RWPE1 (cell line): ENCODE measurements at regions not wholly inside any gene's neighbourhood (a gene's known extent, or its start where the extent isn't known, plus 50 kb on each side); places are given as distances from the start of the nearest gene placed in this dataset.

Source experiments
- CTCF ChIA-PET: fragments of 350-600 bp; sonication (Branson Sonifier 250); formaldehyde crosslinking; extraction: SDS; loops from one replicate; lab custom pipeline; 2021; lab: Yijun Ruan, JAX
- POLR2A ChIA-PET: fragments of 400-600 bp; formaldehyde crosslinking; extraction: SDS; loops from one replicate; lab custom pipeline; 2020; ENCODE audit warnings: antibody characterized with exemption; ENCODE audit not compliant: low non-redundant PET; lab: Yijun Ruan, JAX
- DNase-seq: peaks from one replicate; pipeline ENCODE4 v3.0.0; 2012; ENCODE audit warnings: low spot score
- H3K27ac ChIP-seq: fragments of 450-650 bp; 2 replicates; pipeline ENCODE4 v1.5.1; 2017
- CTCF ChIP-seq: fragments of 450-650 bp; conservative IDR thresholded peaks from 2 replicates; pipeline ENCODE4 v1.5.1; 2017; ENCODE audit warnings: low read depth, mild to moderate bottlenecking

- TF ChIP-seq CTCF, result no peak
- POLR2A ChIA-PET, result no interaction called here
- CTCF ChIA-PET, result no interaction called here
- DNase-seq, result no peak
- H3K27ac ChIP-seq, result no peak overlapping the region
These were observed 472.8 kb downstream of the CCDC171 start for GRCh38 chr9:16025627-16026026.

GRCh38 chr9:16026886-16027285 is 474.0 kb downstream of the CCDC171 start:
- DNase-seq, result no peak
- ChIA-PET CTCF (no interaction called here), POLR2A (no interaction called here)
- no peak overlapping the region for H3K27ac ChIP-seq
- TF ChIP-seq CTCF, result no peak

- no peak for TF ChIP-seq CTCF
- CTCF ChIA-PET, result no interaction called here
- POLR2A ChIA-PET, result no interaction called here
- no peak for DNase-seq
- no peak overlapping the region for H3K27ac ChIP-seq
These were observed 475.7 kb downstream of the CCDC171 start for GRCh38 chr9:16028548-16028947.

- no peak for TF ChIP-seq CTCF
- H3K27ac ChIP-seq, result no peak overlapping the region
- DNase-seq, result no peak
- ChIA-PET POLR2A (no interaction called here), CTCF (no interaction called here)
These were observed 476.3 kb downstream of the CCDC171 start for GRCh38 chr9:16029046-16029615.

GRCh38 chr9:16029796-16030363 is 477.0 kb downstream of the CCDC171 start:
- ChIA-PET POLR2A (no interaction called here), CTCF (no interaction called here)
- no peak for TF ChIP-seq CTCF
- H3K27ac ChIP-seq, result no peak overlapping the region
- no peak for DNase-seq

GRCh38 chr9:16030528-16031185 is 477.8 kb downstream of the CCDC171 start:
- ChIA-PET CTCF (interaction anchor here (0.7 kb wide), 1 partner anchor 640 kb away, joined by 3 read pairs; no protein-coding TSS in a partner anchor), POLR2A (no interaction called here)
- TF ChIP-seq CTCF, result no peak
- peak; percentile 30 for DNase-seq
- no peak overlapping the region for H3K27ac ChIP-seq
